PC-3 (cell line): ENCODE measurements at regions not wholly inside any gene's neighbourhood (a gene's known extent, or its start where the extent isn't known, plus 50 kb on each side); places are given as distances from the start of the nearest gene placed in this dataset.

Source experiments
- CTCF ChIP-seq: fragments of 300-600 bp; sonication (generic); conservative IDR thresholded peaks from 2 replicates; pipeline ENCODE4 v1.5.1; 2017; ENCODE audit warnings: antibody characterized with exemption, low read depth, mild to moderate bottlenecking, low read length
- EZH2 ChIP-seq: fragments of 300-600 bp; sonication (generic); IDR thresholded peaks from one replicate; pipeline ENCODE4 v1.6.1; 2017; ENCODE audit warnings: antibody characterized with exemption, mild to moderate bottlenecking, low read length; ENCODE audit not compliant: unreplicated experiment
- EZH2phosphoT487 ChIP-seq: fragments of 300-600 bp; sonication (generic); IDR thresholded peaks from 2 replicates; pipeline ENCODE4 v1.6.1; 2018; ENCODE audit warnings: mild to moderate bottlenecking, antibody characterized with exemption, low read length, borderline replicate concordance

DNA sequence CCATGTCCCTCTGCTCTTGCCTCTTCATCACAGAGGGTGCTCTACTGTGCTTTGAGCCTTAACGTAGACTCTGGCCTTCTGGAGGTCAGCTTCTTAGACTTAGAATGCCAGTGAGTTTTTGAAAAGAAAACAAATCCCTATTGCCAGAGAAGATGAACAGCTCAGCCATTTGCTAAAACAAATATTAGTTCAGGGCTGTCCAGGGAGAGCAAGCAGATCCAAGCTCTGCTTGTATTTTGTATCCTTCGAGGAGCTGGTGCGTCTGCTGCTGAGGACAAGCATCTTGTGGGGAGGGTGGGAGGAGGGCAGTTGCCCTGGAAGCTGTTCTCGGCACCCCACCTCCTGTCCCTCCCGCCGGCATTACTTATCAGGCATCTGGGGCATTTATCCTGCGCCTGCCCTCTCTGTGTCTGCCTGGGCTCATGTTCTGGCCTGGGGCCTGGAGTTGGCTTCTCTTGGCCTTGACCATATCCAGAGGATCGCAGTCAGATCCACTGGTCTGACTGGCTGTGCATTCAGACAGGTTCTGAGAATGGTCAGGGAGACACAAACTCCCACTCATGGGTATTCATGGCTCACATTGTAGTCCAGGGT is 173.1 kb upstream of the NLRP1 start:
- TF ChIP-seq CTCF (no peak), EZH2 (no peak), EZH2phosphoT487 (no peak)
